Superior temporal gyrus (tissue), 1 donor: ENCODE measurements at regions not wholly inside any gene's neighbourhood (a gene's known extent, or its start where the extent isn't known, plus 50 kb on each side); places are given as distances from the start of the nearest gene placed in this dataset.

Experiments used
- DNase-seq: peaks from one replicate; pipeline ENCODE4 v3.0.0-alpha.2; 2016; ENCODE audit errors: extremely low spot score

GRCh38 chr9:13487936-13488335 lies 208.4 kb upstream of the MPDZ start:
- DNase-seq = no peak

DNA sequence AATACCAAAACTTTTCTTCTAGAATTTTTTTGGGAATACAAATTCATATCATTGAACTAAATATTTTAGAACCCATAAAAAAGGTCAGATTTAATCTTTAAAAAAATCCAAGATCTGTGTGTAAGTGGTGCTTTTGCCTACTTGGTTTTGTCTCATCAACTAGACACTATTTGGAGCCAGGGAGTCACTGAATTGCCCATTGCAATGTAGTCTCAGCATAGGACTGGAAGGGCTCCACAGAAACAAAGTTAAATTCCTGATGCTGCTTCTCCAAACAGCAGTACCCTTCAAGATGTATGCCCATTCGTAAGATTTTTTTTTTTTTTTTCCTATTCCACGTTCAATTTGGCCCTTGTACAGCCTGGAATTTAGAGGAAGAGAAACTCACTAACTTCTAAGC lies 208.0 kb upstream of the MPDZ start:
- no peak for DNase-seq

DNA sequence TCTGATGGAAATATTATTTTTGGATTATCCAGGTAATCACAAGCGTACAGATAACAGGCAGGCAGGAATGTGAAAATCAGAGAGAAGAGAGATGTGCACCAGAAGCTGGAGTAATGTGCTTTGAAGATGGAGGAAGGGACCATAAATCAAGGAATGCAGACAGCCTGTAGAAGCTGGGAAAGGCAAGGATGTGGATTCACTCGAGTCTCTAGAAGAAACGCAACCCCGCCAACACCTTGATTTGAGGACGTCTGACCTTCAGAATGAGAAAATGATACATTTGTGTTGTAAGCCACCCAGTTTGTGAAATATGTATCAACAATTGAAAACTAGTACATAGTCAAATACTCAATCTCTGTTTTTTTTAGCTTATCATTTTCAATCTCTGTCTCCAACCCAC lies 207.6 kb upstream of the MPDZ start:
- no peak for DNase-seq

DNA sequence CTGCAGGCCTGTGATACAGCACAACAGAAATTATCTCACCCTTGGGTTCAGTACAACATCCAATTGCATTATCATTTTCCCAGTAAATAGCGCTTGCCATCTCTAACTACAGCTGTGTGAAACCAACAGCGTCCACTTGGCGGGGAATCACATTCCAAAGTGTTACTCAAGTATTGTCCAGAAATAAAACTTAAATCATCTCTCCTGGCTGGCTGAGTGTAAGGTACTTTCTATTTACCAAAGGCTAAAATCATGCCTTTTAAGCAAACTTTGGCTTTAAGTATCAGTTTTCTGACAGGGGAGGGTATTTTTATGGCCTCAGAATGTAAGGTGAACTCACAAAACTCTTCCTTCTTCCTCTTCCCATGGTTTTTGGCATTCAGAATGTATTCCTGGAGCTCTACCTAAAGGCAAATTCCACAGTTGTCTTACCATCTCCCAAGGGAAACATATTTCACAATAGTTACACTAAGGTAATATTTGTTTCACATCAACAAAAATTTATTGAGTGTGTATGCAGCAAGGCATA lies 205.6 kb upstream of the MPDZ start:
- no peak for DNase-seq

DNA sequence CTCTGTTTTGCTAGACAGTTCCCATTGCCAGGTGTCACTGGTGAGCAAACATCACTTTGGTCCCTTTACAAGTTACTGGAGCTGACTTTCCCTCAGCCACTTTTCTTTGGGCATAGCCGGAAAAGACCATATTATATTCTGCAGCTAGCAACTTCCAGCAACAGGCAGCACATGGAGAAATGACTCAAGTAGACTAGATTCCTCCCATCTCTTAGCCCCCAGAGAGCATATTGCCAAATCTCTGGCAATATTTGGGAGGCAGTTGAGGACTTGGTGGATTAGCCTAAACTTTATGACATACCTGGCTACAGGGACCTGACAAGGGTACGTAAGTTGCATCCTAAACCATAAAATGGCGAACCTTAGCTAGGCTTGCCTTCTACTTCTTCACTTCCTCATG lies 204.7 kb upstream of the MPDZ start:
- DNase-seq = no peak

DNA sequence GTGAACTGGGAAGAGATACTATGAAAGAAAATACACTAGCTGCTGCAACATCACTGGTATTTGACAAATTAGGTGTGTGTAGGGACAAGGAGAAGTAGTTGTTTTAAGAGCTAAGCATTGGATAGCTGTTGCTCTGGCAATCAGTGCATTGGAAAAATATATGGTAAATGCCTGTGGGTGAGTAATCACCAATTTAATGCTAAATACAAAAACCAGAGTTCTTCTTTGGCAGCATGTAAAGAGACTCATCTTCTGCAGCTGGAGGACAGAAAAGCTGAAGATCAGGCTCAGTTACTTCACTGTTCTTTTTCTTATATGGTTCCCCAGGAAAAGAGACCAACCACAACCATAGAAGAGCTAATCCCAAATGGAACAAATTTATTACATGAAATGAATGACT lies 201.8 kb upstream of the MPDZ start:
- DNase-seq = no peak

DNA sequence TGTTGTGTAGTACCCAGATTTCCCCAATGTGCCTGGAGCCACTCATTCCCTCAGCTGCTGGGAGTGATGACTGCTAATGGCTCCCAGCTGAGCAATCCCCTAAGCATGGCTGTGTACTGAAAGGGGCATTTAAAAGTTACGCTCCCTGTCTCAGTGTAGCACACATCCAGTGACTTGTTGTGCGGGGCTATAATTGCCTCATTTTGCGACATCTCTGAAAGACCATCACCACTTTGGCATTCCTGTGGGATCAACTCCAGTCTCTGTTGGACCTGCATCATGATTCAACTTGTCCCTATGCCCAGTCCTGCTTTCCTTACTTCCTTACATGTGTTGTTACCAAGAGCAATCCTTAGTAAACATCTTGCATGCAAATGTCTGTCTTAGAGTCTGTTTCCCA lies 201.2 kb upstream of the MPDZ start:
- DNase-seq = no peak

GRCh38 chr9:13479096-13479495 lies 199.6 kb upstream of the MPDZ start:
- no peak for DNase-seq

GRCh38 chr9:13478639-13479038 lies 199.1 kb upstream of the MPDZ start:
- DNase-seq = no peak

DNA sequence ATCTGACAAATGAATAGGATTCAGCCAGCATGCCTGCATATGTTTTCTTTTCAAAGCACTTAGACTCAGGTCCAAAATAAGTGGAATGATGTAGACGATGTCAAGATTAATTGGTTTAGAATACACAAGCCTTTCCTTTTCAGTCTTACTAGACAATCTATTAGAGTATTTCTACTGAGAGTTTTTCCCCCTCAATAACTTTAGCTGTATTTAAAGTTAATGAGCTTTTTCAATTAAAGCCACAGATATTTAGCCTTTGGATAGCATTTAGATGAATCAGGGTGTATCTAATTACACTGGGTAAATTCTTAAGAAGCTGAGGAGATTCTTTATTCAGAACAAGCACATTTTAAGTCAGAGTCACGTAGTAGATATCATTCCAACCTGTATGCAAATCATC lies 198.7 kb upstream of the MPDZ start:
- DNase-seq = no peak

GRCh38 chr9:13470836-13471235 lies 191.3 kb upstream of the MPDZ start:
- no peak for DNase-seq

- no peak for DNase-seq
Measured at GRCh38 chr9:13467157-13467556, 187.7 kb upstream of the MPDZ start.

- no peak for DNase-seq
Measured at GRCh38 chr9:13461414-13461991, 182.0 kb upstream of the MPDZ start.

GRCh38 chr9:13459071-13459470 lies 179.6 kb upstream of the MPDZ start:
- DNase-seq = no peak

DNA sequence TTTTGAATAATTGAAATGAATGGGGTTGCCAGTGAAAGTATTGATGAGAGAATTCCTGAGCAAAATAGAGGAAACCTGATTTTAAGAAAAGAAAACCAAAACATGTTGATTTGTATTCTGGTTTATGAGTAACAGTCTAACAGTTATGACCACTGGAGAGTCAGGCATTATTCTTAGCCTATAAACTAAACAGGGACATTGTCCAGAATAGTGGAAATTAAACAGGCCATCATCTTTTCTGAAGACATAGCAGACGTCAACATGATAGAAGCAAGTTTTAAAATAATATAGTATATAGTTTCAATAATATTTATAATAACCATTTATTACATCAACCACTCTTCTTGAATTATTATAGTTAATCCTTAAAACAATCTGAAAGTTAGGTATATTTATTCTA lies 178.3 kb upstream of the MPDZ start:
- no peak for DNase-seq

GRCh38 chr9:13450723-13451122 lies 171.2 kb upstream of the MPDZ start:
- DNase-seq = peak; percentile 82

DNA sequence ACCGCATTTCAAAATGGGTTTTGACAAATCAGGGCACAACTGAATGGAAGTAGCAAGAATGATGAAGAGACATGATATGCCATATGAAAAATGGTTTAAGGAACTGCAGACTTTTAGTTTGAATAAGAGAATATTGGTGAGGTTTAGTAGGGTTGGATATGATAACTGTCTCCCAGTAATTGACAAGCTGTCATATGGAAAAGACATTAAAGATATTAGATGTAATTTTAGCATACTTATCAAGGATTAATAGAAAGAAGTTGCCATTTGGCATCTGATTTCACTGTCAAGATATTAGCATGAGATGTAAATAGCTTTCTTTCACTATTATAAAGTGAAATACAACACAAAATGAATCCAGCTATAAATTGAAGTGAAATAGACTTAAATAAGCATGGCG lies 169.0 kb upstream of the MPDZ start:
- DNase-seq = no peak

DNA sequence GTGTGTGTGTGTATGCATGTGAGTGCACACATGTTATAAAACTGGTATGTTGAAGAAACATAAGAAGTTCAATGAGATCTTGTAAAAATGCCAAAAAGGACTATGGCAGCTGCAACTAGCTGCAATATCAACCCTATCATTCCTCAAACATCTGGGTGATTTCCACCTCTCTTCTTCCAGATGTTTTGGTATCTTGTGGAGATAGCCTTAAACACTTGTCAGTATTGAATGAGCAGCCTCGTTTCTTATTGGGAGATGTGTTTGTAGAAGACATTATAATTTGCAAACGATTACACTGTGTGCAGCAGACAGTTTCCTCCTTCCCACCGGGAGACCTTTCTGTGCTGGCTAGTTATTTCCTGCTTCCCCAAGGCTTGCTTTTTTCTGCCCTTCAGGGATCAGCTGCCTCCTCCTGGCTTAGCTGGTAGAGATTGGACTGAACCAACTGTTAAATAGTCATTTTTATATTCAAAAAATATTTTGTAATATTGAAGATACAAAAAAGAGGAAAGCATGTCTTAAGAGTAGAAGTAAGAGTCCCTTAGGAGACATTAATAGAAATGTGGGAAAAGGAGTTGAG lies 168.4 kb upstream of the MPDZ start:
- DNase-seq = peak; percentile 46

- DNase-seq = peak; percentile 56
Measured at GRCh38 chr9:13446938-13447842, 167.7 kb upstream of the MPDZ start.

DNA sequence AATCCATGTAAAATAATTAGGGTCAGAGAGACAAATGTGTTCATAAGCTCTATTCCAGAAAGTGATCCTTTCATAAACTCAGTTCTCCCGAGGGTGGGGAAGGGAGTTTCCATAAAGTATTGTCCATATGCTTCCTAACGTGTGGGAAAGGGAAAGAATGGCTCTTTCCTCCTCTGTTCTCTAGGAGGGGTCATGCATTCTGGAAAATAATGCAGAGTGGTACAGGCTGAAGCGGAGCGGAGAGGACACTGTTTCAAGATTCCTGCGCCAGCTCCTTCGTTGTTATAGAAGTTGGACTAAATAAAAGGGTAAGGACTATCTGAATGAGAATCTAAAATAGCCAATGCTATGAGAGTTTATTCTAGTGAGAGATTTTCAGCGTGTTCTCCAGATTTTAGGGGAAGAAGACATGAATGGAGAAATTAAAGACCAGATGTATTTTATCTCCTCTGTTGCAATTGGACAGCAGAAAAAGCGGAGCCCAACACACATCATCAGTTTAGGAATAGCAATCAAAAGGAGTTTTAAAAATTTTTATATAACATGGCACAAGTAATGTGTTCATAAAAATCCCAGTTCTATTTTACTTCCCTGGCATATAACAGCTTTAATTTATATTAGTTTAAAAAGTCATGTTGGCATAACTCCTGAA lies 166.9 kb upstream of the MPDZ start:
- DNase-seq = peak; percentile 40

GRCh38 chr9:13445103-13445500 lies 165.6 kb upstream of the MPDZ start:
- DNase-seq = peak; percentile 62
